Brain microvascular endothelial cell (primary cell): ENCODE measurements at regions not wholly inside any gene's neighbourhood (a gene's known extent, or its start where the extent isn't known, plus 50 kb on each side); places are given as distances from the start of the nearest gene placed in this dataset.
A peak's percentile ranks its signal among the peaks of the same experiment; 100 is the strongest.

Experiments
- DNase-seq: peaks from one replicate; pipeline ENCODE4 v3.0.0-alpha.2; 2020
- H3K27ac ChIP-seq: fragments of 250-450 bp; sonication (Bioruptor Pico); 2 replicates; pipeline ENCODE4 v1.5.1; 2020; ENCODE audit warnings: mild to moderate bottlenecking, moderate library complexity
- H3K27me3 ChIP-seq: fragments of 250-450 bp; sonication (Bioruptor Pico); replicated peaks from 2 replicates; pipeline ENCODE4 v1.5.1; 2020; ENCODE audit warnings: mild to moderate bottlenecking
- H3K36me3 ChIP-seq: fragments of 250-450 bp; sonication (Bioruptor Pico); replicated peaks from 2 replicates; pipeline ENCODE4 v1.5.1; 2020; ENCODE audit warnings: mild to moderate bottlenecking
- H3K4me3 ChIP-seq: 2 replicates; pipeline ENCODE4 v1.5.1; 2011; ENCODE audit warnings: low read depth, mild to moderate bottlenecking, control low read depth, low read length, moderate library complexity
- in situ Hi-C: cut with HindIII; loops from 2 replicates; pipeline ENCODE4 v1.10.0; 2017; ENCODE audit warnings: low sequenced_read_pairs, low pct_ligation_motif_present
- TF ChIP-seq, protein P1 (sequence below): IDR thresholded peaks from 2 replicates; pipeline ENCODE4 v1.5.1; 2011; ENCODE audit warnings: low read depth, mild to moderate bottlenecking, moderate library complexity, low read length, control low read depth, inconsistent platforms; ENCODE audit errors: missing control alignments

DNA sequence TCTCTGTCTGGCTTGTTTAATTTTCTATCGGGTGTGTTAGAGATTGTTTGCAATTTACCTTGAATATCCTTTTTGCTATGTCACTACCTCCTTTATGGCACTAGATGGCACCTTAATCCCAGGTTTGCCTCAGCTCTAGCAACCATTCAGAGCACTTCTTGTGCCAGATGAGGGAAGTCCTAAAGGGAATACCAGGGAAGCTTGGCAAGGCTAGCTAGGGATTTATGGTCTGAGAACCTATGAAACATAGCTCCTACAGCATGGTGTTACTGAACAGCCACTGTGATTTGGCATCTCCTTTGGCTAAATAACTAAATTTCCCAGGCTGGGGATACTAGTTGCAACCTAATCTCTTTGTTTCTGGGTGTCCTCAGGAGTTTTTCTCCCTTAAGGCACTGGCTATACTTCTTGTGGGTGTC, 69.0 kb upstream of the VOPP1 start:
- peak; percentile 66 for DNase-seq
- no peak overlapping the region for H3K27ac ChIP-seq
- TF ChIP-seq, protein P1, sequence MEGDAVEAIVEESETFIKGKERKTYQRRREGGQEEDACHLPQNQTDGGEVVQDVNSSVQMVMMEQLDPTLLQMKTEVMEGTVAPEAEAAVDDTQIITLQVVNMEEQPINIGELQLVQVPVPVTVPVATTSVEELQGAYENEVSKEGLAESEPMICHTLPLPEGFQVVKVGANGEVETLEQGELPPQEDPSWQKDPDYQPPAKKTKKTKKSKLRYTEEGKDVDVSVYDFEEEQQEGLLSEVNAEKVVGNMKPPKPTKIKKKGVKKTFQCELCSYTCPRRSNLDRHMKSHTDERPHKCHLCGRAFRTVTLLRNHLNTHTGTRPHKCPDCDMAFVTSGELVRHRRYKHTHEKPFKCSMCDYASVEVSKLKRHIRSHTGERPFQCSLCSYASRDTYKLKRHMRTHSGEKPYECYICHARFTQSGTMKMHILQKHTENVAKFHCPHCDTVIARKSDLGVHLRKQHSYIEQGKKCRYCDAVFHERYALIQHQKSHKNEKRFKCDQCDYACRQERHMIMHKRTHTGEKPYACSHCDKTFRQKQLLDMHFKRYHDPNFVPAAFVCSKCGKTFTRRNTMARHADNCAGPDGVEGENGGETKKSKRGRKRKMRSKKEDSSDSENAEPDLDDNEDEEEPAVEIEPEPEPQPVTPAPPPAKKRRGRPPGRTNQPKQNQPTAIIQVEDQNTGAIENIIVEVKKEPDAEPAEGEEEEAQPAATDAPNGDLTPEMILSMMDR, result peak; percentile 76
- in situ Hi-C loops, result no loop called here
- no peaks in the 10 kb centered on the region for H3K36me3 ChIP-seq
- no peak overlapping the region for H3K4me3 ChIP-seq
- H3K27me3 ChIP-seq, result no peaks in the 10 kb centered on the region

DNA sequence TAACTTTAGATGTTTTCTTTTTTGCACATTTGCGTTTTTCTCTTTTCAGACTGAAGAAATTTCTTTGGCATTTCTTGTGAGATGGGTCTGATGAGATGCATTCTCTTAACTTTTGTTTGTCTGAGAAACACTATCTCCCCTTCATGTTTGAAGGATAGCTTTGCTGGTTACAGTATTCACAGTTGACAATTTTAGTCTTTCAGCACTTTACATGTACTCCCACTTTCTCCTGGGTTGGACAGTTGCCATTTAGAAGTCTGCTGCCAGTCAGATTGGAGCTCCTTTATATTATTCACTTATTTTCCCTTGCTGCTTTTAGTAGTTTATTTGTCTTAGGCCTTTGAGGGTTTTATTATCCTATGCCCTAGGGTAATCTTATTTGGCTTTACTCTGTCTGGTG, 67.3 kb upstream of the VOPP1 start:
- H3K27ac ChIP-seq, result no peak overlapping the region
- H3K36me3 ChIP-seq, result no peaks in the 10 kb centered on the region
- in situ Hi-C loops, result no loop called here
- no peaks in the 10 kb centered on the region for H3K27me3 ChIP-seq
- no peak for DNase-seq
- TF ChIP-seq, protein P1, result no peak
- no peak overlapping the region for H3K4me3 ChIP-seq

DNA sequence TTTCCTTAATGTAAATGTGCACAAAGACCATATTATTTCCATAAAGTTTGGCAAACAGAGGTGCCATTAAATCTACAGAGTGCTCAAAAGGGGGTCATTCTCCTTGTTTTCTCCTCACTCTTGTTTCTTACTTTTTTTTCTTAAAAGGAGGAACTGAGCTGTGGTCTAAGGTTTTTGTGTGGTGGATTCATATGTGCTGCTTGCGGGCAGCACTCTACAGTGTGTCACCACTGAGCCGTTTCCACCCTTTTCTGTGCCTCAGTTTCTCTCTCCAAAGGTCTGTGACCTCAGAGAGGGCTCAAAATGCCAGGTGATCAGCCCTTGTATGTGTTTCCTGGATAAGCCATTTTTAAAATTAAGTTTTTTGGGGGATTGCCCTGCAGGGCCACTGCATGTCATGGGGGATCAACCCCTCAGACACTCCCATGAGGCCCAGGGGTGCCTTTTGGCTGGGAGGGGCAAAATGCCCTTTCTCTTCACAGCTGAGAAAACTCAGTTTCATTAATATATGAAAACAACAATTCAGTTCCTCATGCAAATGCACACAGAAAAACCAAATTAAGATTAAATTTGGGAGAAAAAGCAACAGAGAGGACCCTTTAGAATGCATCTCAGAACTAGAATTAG, 56.9 kb upstream of the VOPP1 start:
- no peaks in the 10 kb centered on the region for H3K36me3 ChIP-seq
- TF ChIP-seq, protein P1, result no peak
- in situ Hi-C loops, result no loop called here
- DNase-seq, result no peak
- no peaks in the 10 kb centered on the region for H3K27me3 ChIP-seq
- H3K4me3 ChIP-seq, result no peak overlapping the region
- no peak overlapping the region for H3K27ac ChIP-seq

DNA sequence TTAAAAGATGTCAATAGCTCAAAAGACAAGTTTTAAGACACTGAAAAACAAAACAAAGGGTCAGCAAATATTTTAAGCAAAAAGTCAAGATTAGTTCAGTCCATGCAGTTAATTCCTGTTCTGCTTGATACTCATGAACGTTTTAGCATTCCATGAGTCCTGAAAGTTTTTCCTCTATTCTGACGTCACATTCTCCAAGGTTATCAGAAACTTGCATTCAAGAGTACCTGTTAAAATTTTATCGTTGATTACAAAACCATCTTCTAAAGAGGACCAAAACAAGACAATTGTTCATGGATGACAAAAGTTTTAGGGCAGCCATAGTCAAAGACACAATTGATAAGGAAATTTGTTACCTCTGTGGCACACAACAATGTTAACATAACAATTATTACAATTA, 52.5 kb upstream of the VOPP1 start:
- in situ Hi-C loops, result no loop called here
- DNase-seq, result no peak
- TF ChIP-seq, protein P1, result no peak
- H3K36me3 ChIP-seq, result no peaks in the 10 kb centered on the region
- no peaks in the 10 kb centered on the region for H3K27me3 ChIP-seq
- no peak overlapping the region for H3K27ac ChIP-seq
- H3K4me3 ChIP-seq, result no peak overlapping the region

DNA sequence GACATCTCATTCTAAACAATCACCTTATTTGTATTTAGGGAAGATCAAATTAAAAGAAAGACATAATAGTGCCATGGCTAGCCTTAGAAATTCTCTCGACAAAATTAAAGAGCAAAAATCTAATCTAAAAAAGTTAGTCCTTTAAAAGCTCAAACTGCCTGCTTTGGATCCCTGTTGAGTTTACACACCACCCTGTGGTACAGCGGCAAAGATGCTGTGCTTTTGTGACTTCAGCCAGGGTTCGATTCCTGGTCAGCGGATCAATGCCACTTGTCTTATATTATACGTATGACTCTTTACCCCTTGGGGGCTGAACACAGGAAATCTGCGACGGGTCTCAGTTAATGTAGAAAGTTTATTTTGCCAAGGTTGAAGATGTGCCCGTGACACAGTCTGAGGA, 51.3 kb upstream of the VOPP1 start:
- TF ChIP-seq, protein P1, result no peak
- in situ Hi-C loops, result no loop called here
- no peak overlapping the region for H3K4me3 ChIP-seq
- no peak overlapping the region for H3K27ac ChIP-seq
- H3K36me3 ChIP-seq, result no peaks in the 10 kb centered on the region
- no peaks in the 10 kb centered on the region for H3K27me3 ChIP-seq
- DNase-seq, result no peak

DNA sequence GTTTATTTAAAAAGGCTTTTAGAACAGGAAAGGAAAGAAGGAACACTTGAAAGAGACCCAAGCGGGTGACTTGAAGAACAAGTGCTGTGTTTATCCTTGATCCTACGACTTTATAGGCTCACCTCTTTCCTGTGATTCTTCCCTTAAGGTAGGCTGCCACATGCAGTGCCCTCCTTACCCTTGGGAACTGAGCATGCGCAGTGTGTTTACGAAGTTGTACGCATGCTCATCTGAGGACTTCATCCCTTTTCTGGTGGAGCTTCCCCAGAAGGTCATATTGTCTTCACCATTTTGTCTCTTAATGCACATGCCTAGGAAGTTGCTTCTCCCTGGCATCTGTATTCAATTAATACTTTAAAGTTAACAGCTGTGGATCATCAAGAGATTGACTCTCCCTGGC, 49.9 kb upstream of the VOPP1 start:
- TF ChIP-seq, protein P1, result no peak
- in situ Hi-C loops, result no loop called here
- H3K36me3 ChIP-seq, result no peaks in the 10 kb centered on the region
- H3K27ac ChIP-seq, result no peak overlapping the region
- H3K4me3 ChIP-seq, result no peak overlapping the region
- H3K27me3 ChIP-seq, result no peaks in the 10 kb centered on the region
- DNase-seq, result no peak
